IMR-90 (cell line): ENCODE measurements at regions not wholly inside any gene's neighbourhood (a gene's known extent, or its start where the extent isn't known, plus 50 kb on each side); places are given as distances from the start of the nearest gene placed in this dataset. TPM values are rescaled to one million over a fixed set of nuclear protein-coding genes. Genes with fewer than 3 reads are reported as not detected.

ENCODE experiments used
- microRNA-seq, 2 experiments: library from miRNA; stranded (forward) in 1 of 2; unstranded in 1 of 2; fragments of 10-50 nt in 1 of 2; fragments of <30 nt in 1 of 2; gene quantifications in 1 of 2; microRNA quantifications in 1 of 2; one replicate each; pipeline versions ENCODE3 to v1.1.0; 2013 to 2020; ENCODE audit not compliant: insufficient read depth in 1 of 2, insufficient read length in 1 of 2, unreplicated experiment in 1 of 2
- small RNA-seq, 5 experiments: library from RNA; depleted of rRNA; stranded (forward); fragments of <200 nt; gene quantifications; one replicate each; pipeline ENCODE3, GENCODE V24; 2012

Small RNA genes lying in the stretch of these regions (microRNA-seq; reads per million reads assigned to microRNA genes)
- not detected for gene AC103810.3 (ENCODE audit: insufficient read depth, insufficient read length)
- gene BPTFP1 (ENCODE audit: insufficient read depth, insufficient read length): not detected
- not detected for gene MINOS1P2 (ENCODE audit: insufficient read depth, insufficient read length)
- 0 reads per million in 2 experiments for gene MIR6080 (ENCODE audit: insufficient read depth in 1 of 2, insufficient read length in 1 of 2, unreplicated experiment in 1 of 2)

Small RNA genes lying in the stretch of these regions (small RNA-seq; reads per million reads assigned to genes)
- 0 reads per million in 5 experiments for gene AC103810.3
- 0 reads per million in 5 experiments for gene BPTFP1
- gene MINOS1P2: 0 reads per million in 5 experiments
- 0 reads per million in 5 experiments for gene MIR6080
